HEK293T (cell line): ENCODE measurements at regions not wholly inside any gene's neighbourhood (a gene's known extent, or its start where the extent isn't known, plus 50 kb on each side); places are given as distances from the start of the nearest gene placed in this dataset.
"Not testable (repeated sequence)": the region's sequence is repeated elsewhere in the genome, so short reads cannot be mapped to it uniquely, and the experiment has no call there.

Source experiments
- CTCF ChIA-PET: fragments of 350-600 bp; formaldehyde crosslinking; extraction: SDS; loops from one replicate; lab custom pipeline; 2021; ENCODE audit warnings: antibody characterized with exemption, inconsistent platforms; lab: Yijun Ruan, JAX
- POLR2A ChIA-PET: fragments of 350-600 bp; formaldehyde crosslinking; extraction: SDS; loops from one replicate; lab custom pipeline; 2020; ENCODE audit warnings: antibody characterized with exemption, inconsistent platforms; lab: Yijun Ruan, JAX
- DNase-seq: peaks from one replicate; pipeline ENCODE4 v3.0.0; 2012; ENCODE audit warnings: mixed read lengths; ENCODE audit errors: extremely low spot score
- ARNT ChIP-seq: fragments of 450-650 bp; IDR thresholded peaks from 2 replicates; pipeline ENCODE4 v1.6.1; 2017; ENCODE audit warnings: mild to moderate bottlenecking
- BHLHE40 ChIP-seq: fragments of 450-650 bp; IDR thresholded peaks from 2 replicates; pipeline ENCODE4 v1.6.1; 2016; ENCODE audit warnings: mild to moderate bottlenecking, moderate library complexity, borderline replicate concordance
- CTBP1 ChIP-seq: fragments of 450-650 bp; IDR thresholded peaks from 2 replicates; pipeline ENCODE4 v1.6.1; 2016; ENCODE audit warnings: borderline replicate concordance
- ELF4 ChIP-seq: fragments of 450-650 bp; IDR thresholded peaks from 2 replicates; pipeline ENCODE4 v1.6.1; 2017; ENCODE audit warnings: antibody characterized with exemption
- FOXA1 ChIP-seq: fragments of 450-650 bp; IDR thresholded peaks from 2 replicates; pipeline ENCODE4 v1.6.1; 2016; ENCODE audit warnings: mild to moderate bottlenecking
- FOXK2 ChIP-seq: fragments of 450-650 bp; IDR thresholded peaks from 2 replicates; pipeline ENCODE4 v1.6.1; 2016; ENCODE audit warnings: mild to moderate bottlenecking
- FOXM1 ChIP-seq: fragments of 450-650 bp; IDR thresholded peaks from 2 replicates; pipeline ENCODE4 v1.6.1; 2017; ENCODE audit warnings: mild to moderate bottlenecking, borderline replicate concordance
- HDGF ChIP-seq: fragments of 450-650 bp; IDR thresholded peaks from 2 replicates; pipeline ENCODE4 v1.6.1; 2017; ENCODE audit warnings: antibody characterized with exemption, borderline replicate concordance
- L3MBTL2 ChIP-seq: fragments of 450-650 bp; conservative IDR thresholded peaks from 2 replicates; pipeline ENCODE4 v1.6.1; 2016; ENCODE audit warnings: mild to moderate bottlenecking
- LEF1 ChIP-seq: fragments of 450-650 bp; IDR thresholded peaks from 2 replicates; pipeline ENCODE4 v1.6.1; 2017; ENCODE audit warnings: mild to moderate bottlenecking, borderline replicate concordance
- NFRKB ChIP-seq: fragments of 450-650 bp; IDR thresholded peaks from 2 replicates; pipeline ENCODE4 v1.6.1; 2016; ENCODE audit warnings: mild to moderate bottlenecking, moderate library complexity
- PKNOX1 ChIP-seq: fragments of 450-650 bp; IDR thresholded peaks from 2 replicates; pipeline ENCODE4 v1.6.1; 2016
- SP1 ChIP-seq: fragments of 450-650 bp; IDR thresholded peaks from 2 replicates; pipeline ENCODE4 v1.6.1; 2017
- SUZ12 ChIP-seq: fragments of 450-650 bp; IDR thresholded peaks from 2 replicates; pipeline ENCODE4 v1.6.1; 2016; ENCODE audit warnings: mild to moderate bottlenecking
- TARDBP ChIP-seq: fragments of 450-650 bp; IDR thresholded peaks from 2 replicates; pipeline ENCODE4 v1.6.1; 2016
- ZNF384 ChIP-seq: fragments of 450-650 bp; IDR thresholded peaks from 2 replicates; pipeline ENCODE4 v1.6.1; 2016

DNA sequence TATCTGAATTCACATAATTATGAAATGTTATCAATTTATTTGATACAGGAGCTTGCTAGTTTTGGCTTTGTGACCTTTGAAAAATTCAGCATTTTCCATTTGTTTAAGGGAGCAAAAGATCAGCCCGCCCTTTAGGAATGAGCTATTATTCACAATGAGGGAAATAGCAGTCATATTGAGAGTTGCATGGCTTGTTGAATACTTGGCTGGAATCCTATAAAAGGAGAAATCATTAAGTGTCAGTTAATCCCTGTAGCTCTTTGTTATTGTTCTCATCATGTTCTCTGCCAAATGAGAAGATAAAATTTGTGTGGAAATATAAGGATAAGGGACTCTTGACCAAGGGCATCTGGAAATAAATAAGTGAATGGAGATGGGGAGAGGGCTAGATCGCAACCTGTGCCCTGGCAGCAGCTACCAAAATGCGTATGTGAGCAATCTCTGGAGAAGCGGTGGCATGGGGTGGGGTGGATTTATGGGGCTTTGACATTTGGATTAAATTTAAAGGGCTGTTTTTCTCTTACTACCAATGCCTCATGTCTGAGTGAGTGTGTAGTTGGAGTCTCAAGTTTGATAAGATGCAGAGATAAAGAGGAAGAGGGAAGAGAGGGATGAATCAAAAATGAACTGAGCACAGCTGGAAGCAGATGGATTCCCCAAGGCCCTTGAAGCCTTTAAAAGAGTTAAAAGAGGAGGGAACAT, 237.6 kb downstream of the NNT start:
- ChIA-PET CTCF (interaction anchor here (0.6 kb wide), 1 partner anchor 131 kb away, joined by 11 read pairs; no protein-coding TSS in a partner anchor), POLR2A (no interaction called here)
- DNase-seq, result no peak
- TF ChIP-seq PKNOX1, result no peak
- TF ChIP-seq FOXA1, result no peak
- no peak for TF ChIP-seq ARNT
- TF ChIP-seq SP1, result no peak
- no peak for TF ChIP-seq ZNF384
- no peak for TF ChIP-seq L3MBTL2
- no peak for TF ChIP-seq ELF4
- TF ChIP-seq HDGF, result no peak
- no peak for TF ChIP-seq BHLHE40
- TF ChIP-seq LEF1, result no peak
- TF ChIP-seq FOXK2, result no peak
- TF ChIP-seq NFRKB, result no peak
- no peak for TF ChIP-seq SUZ12
- no peak for TF ChIP-seq CTBP1
- no peak for TF ChIP-seq FOXM1
- TF ChIP-seq TARDBP, result no peak

- DNase-seq, result no peak
- ChIA-PET POLR2A (no interaction called here), CTCF (interaction anchor here (0.6 kb wide), 1 partner anchor 64 kb away, joined by 3 read pairs; no protein-coding TSS in a partner anchor)
- no peak for TF ChIP-seq L3MBTL2
- TF ChIP-seq FOXM1, result no peak
- no peak for TF ChIP-seq TARDBP
- TF ChIP-seq PKNOX1, result no peak
These were observed 236.2 kb downstream of the NNT start for GRCh38 chr5:43839218-43839617.

- POLR2A ChIA-PET, result no interaction called here
- CTCF ChIA-PET, result no interaction called here
- no peak for DNase-seq
- TF ChIP-seq ZNF384, result no peak
- no peak for TF ChIP-seq FOXK2
- TF ChIP-seq FOXM1, result no peak
- TF ChIP-seq ARNT, result no peak
- no peak for TF ChIP-seq TARDBP
- TF ChIP-seq CTBP1, result no peak
- no peak for TF ChIP-seq SP1
- TF ChIP-seq HDGF, result no peak
- TF ChIP-seq SUZ12, result no peak
- TF ChIP-seq FOXA1, result no peak
- no peak for TF ChIP-seq PKNOX1
- TF ChIP-seq ELF4, result no peak
- no peak for TF ChIP-seq LEF1
- TF ChIP-seq BHLHE40, result no peak
- no peak for TF ChIP-seq L3MBTL2
- TF ChIP-seq NFRKB, result no peak
These were observed 235.0 kb downstream of the NNT start for GRCh38 chr5:43837996-43838395.

GRCh38 chr5:43837091-43837490, 234.1 kb downstream of the NNT start:
- POLR2A ChIA-PET, result no interaction called here
- CTCF ChIA-PET, result no interaction called here
- TF ChIP-seq SUZ12, result no peak
- no peak for TF ChIP-seq CTBP1
- no peak for TF ChIP-seq SP1
- TF ChIP-seq HDGF, result no peak
- no peak for TF ChIP-seq FOXA1
- TF ChIP-seq FOXK2, result no peak
- TF ChIP-seq BHLHE40, result no peak
- no peak for TF ChIP-seq ZNF384
- TF ChIP-seq PKNOX1, result no peak
- no peak for TF ChIP-seq L3MBTL2
- no peak for DNase-seq

GRCh38 chr5:43833961-43834360, 231.0 kb downstream of the NNT start:
- POLR2A ChIA-PET, result no interaction called here
- CTCF ChIA-PET, result no interaction called here
- no peak for DNase-seq
- no peak for TF ChIP-seq ZNF384
- TF ChIP-seq CTBP1, result no peak
- no peak for TF ChIP-seq HDGF
- TF ChIP-seq SP1, result no peak
- TF ChIP-seq NFRKB, result no peak
- TF ChIP-seq L3MBTL2, result no peak
- TF ChIP-seq FOXM1, result no peak
- no peak for TF ChIP-seq TARDBP
- TF ChIP-seq ARNT, result no peak
- no peak for TF ChIP-seq FOXA1
- TF ChIP-seq SUZ12, result no peak
- no peak for TF ChIP-seq PKNOX1
- no peak for TF ChIP-seq LEF1
- no peak for TF ChIP-seq FOXK2
- no peak for TF ChIP-seq BHLHE40
- TF ChIP-seq ELF4, result no peak

DNA sequence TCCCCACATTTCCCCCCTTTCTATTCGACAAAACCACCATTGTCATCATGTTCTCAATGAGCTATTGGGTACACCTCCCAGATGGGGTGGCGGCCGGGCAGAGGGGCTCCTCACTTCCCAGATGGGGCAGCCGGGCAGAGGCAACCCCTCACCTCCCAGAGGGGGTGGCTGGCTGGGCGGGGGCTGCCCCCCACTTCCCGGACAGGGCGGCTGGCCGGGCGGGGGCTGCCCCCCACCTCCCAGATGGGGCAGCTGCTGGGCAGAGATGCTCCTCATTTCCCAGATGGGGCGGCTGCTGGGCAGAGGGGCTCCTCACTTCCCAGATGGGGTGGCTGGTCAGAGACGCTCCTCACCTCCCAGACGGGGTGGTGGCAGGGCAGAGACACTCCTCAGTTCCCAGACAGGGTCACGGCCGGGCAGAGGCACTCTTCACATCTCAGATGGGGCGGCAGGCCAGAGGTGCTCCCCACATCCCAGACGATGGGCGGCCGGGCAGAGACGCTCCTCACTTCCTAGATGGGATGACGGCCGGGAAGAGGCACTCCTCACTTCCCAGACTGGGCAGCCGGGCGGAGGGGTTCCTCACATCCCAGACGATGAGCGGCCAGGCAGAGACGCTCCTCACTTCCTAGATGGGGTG, 221.5 kb downstream of the NNT start:
- CTCF ChIA-PET, POLR2A ChIA-PET, DNase-seq: not testable (repeated sequence)

- POLR2A ChIA-PET, DNase-seq: not testable (repeated sequence)
- CTCF ChIA-PET, result interaction anchor here (0.6 kb wide), 1 partner anchor 1594 kb away, joined by 3 read pairs; no protein-coding TSS in a partner anchor
These were observed 215.4 kb downstream of the NNT start for GRCh38 chr5:43818394-43818793.
